ENCODE measurements at regions not wholly inside any gene's neighbourhood (a gene's known extent, or its start where the extent isn't known, plus 50 kb on each side); places are given as distances from the start of the nearest gene placed in this dataset.

- Mint-ChIP-seq H3K4me1 (ENCODE audit: unreplicated experiment) (peaks cover 12% of the 10 kb centered on the region), H3K27me3 (ENCODE audit: unreplicated experiment) (peaks cover 2% of the 10 kb centered on the region), H3K36me3 (ENCODE audit: low read depth, unreplicated experiment) (no peaks in the 10 kb centered on the region), H3K4me3 (ENCODE audit: unreplicated experiment) (no peak overlapping the region), H3K9me3 (ENCODE audit: unreplicated experiment) (no peaks in the 10 kb centered on the region), H3K27ac (ENCODE audit: unreplicated experiment) (no peak overlapping the region)
- no peak for TF ChIP-seq CTCF (IDR thresholded peaks at IDR 0.05; ENCODE audit: unreplicated experiment)
- no peak for DNase-seq (ENCODE audit: low spot score)
These were observed 117.4 kb downstream of the IL12A start for GRCh38 chr3:160105907-160106584.

GRCh38 chr3:160106905-160107861, 118.0 kb upstream of the C3orf80 start:
- Mint-ChIP-seq H3K4me3 (ENCODE audit: unreplicated experiment) (no peak overlapping the region), H3K27ac (ENCODE audit: unreplicated experiment) (no peak overlapping the region), H3K9me3 (ENCODE audit: unreplicated experiment) (no peaks in the 10 kb centered on the region), H3K36me3 (ENCODE audit: low read depth, unreplicated experiment) (no peaks in the 10 kb centered on the region), H3K4me1 (ENCODE audit: unreplicated experiment) (peaks cover 12% of the 10 kb centered on the region), H3K27me3 (ENCODE audit: unreplicated experiment) (peaks cover 2% of the 10 kb centered on the region)
- DNase-seq (ENCODE audit: low spot score) = no peak
- no peak for TF ChIP-seq CTCF (IDR thresholded peaks at IDR 0.05; ENCODE audit: unreplicated experiment)

DNA sequence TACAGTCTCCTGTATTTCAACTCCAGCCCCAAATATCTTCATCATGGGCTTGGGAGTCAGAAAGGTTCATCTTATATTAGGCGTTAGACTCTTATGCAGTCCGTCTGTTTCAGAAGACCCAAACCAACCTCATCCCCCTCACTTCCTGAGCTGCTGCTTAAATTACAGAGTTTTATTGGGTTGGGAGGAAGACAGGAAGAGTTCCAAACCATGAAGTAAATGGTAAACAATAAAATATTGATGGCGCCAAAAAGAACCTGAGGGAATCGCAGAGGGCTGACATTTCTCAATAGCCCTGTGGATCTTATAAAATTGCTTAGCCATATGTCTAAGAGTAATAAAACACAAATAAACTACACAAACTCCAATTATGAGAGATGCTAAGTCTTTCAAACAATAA, 116.9 kb upstream of the C3orf80 start:
- H3K4me3 Mint-ChIP-seq (ENCODE audit: unreplicated experiment) = no peak overlapping the region
- H3K36me3 Mint-ChIP-seq (ENCODE audit: low read depth, unreplicated experiment) = no peaks in the 10 kb centered on the region
- H3K9me3 Mint-ChIP-seq (ENCODE audit: unreplicated experiment) = no peaks in the 10 kb centered on the region
- no peak for DNase-seq (ENCODE audit: low spot score)
- no peak overlapping the region for H3K27ac Mint-ChIP-seq (ENCODE audit: unreplicated experiment)
- TF ChIP-seq CTCF (IDR thresholded peaks at IDR 0.05; ENCODE audit: unreplicated experiment) = no peak
- peaks cover 2% of the 10 kb centered on the region for H3K27me3 Mint-ChIP-seq (ENCODE audit: unreplicated experiment)
- H3K4me1 Mint-ChIP-seq (ENCODE audit: unreplicated experiment) = peaks cover 12% of the 10 kb centered on the region

DNA sequence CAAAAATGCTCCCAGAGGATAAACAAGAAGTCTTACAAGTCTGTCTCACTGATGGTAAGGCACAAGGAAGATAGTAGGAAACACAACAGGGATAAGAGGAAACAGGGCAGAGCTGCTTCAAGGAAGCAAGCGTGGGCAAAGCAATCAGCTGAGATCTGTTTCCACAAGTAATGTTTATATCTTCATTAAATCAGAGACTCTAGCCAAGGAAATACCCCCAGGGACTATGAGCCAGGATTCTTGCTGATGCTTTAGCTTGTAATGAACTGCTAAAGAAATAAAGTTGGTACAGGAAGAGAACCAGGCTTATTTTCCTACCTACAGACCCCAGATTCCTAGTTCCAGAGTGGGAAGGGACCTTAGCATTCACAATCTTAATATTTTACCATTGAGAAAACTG, 112.7 kb upstream of the C3orf80 start:
- DNase-seq (ENCODE audit: low spot score) = no peak
- Mint-ChIP-seq H3K4me3 (ENCODE audit: unreplicated experiment) (no peak overlapping the region), H3K4me1 (ENCODE audit: unreplicated experiment) (peaks cover 12% of the 10 kb centered on the region), H3K27ac (ENCODE audit: unreplicated experiment) (no peak overlapping the region), H3K9me3 (ENCODE audit: unreplicated experiment) (no peaks in the 10 kb centered on the region), H3K36me3 (ENCODE audit: low read depth, unreplicated experiment) (no peaks in the 10 kb centered on the region), H3K27me3 (ENCODE audit: unreplicated experiment) (no peaks in the 10 kb centered on the region)
- TF ChIP-seq CTCF (IDR thresholded peaks at IDR 0.05; ENCODE audit: unreplicated experiment) = no peak

DNA sequence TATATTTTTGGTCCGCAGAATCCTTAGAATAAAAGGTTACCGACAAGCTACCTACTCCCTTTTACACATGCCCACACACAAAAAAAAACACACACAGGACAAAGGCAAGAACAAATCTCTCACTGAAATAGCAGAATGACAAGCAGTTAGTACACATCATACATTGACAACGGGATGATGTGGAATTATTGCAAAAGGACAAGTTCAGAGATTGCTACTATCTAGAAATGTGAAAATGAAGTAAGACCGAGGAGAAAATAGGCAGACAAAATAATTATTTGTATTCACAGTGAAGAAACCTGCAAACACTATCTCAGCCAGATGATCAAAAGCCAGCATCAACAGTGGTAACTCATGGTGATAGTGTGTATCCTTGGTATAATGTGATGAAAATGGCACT, 112.2 kb upstream of the C3orf80 start:
- no peak for DNase-seq (ENCODE audit: low spot score)
- Mint-ChIP-seq H3K4me1 (ENCODE audit: unreplicated experiment) (peaks cover 12% of the 10 kb centered on the region), H3K36me3 (ENCODE audit: low read depth, unreplicated experiment) (no peaks in the 10 kb centered on the region), H3K27me3 (ENCODE audit: unreplicated experiment) (no peaks in the 10 kb centered on the region), H3K9me3 (ENCODE audit: unreplicated experiment) (no peaks in the 10 kb centered on the region), H3K27ac (ENCODE audit: unreplicated experiment) (no peak overlapping the region), H3K4me3 (ENCODE audit: unreplicated experiment) (no peak overlapping the region)
- no peak for TF ChIP-seq CTCF (IDR thresholded peaks at IDR 0.05; ENCODE audit: unreplicated experiment)
